ENCODE measurements at regions not wholly inside any gene's neighbourhood (a gene's known extent, or its start where the extent isn't known, plus 50 kb on each side); places are given as distances from the start of the nearest gene placed in this dataset.

DNA sequence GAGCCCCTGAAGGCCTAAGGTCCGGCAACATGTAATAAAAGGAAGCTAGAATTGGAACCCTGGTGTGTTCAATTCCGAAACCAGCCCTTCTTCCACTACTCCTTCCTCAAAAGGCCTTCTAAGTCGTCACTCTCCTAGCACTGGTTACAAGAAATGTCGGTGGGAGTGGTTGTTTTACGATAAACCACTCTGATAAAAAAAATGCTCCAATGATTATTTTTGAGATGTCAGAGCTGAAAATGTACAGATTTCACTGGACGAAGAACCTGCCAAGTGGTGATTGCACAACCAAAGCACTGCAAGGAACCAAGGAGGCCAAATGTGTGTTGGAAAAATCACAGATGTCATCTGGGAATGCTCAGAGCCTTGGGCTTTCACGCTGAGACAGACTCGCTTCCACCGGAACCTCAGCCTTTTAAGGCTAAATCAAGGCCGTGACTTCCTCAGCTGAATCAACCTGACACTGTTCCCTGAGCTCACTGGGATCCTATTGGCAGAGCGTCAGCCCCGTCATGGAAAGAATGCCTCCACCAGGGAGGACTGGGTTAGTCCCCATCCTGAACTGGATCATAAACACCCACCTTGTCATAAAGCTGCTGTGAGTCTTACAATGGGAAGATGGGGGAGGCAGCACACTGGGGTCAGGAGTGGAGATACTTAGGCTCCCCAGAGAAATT is 108.1 kb upstream of the THBS1 start:
- no peaks in the 10 kb centered on the region for H3K36me3 ChIP-seq (ENCODE audit: insufficient read depth, low read length)
- H3K4me3 ChIP-seq (ENCODE audit: low read length), result no peak overlapping the region
- no peak overlapping the region for H2AFZ ChIP-seq (ENCODE audit: low read length)
- no peak overlapping the region for H3K27ac ChIP-seq (ENCODE audit: low read length)
- no peak overlapping the region for H3K9ac ChIP-seq (ENCODE audit: low read length)
- H3K9me3 ChIP-seq (ENCODE audit: low read length), result no peaks in the 10 kb centered on the region
- no peak overlapping the region for H3K4me2 ChIP-seq (ENCODE audit: low read depth, low read length, poor library complexity, severe bottlenecking)
- no peaks in the 10 kb centered on the region for H3K9me2 ChIP-seq (replicated peaks; ENCODE audit: insufficient read depth, low read length)
- no peaks in the 10 kb centered on the region for H3K79me2 ChIP-seq (ENCODE audit: low read length)
- no peaks in the 10 kb centered on the region for H4K20me1 ChIP-seq (ENCODE audit: insufficient read depth, low read depth, low read length)
- H3K27me3 ChIP-seq (ENCODE audit: low read length), result peaks cover 5% of the 10 kb centered on the region; the same call in 1 of the 2 replicates
- no peak for DNase-seq
- H3K4me1 ChIP-seq (ENCODE audit: low read length), result no peaks in the 10 kb centered on the region

DNA sequence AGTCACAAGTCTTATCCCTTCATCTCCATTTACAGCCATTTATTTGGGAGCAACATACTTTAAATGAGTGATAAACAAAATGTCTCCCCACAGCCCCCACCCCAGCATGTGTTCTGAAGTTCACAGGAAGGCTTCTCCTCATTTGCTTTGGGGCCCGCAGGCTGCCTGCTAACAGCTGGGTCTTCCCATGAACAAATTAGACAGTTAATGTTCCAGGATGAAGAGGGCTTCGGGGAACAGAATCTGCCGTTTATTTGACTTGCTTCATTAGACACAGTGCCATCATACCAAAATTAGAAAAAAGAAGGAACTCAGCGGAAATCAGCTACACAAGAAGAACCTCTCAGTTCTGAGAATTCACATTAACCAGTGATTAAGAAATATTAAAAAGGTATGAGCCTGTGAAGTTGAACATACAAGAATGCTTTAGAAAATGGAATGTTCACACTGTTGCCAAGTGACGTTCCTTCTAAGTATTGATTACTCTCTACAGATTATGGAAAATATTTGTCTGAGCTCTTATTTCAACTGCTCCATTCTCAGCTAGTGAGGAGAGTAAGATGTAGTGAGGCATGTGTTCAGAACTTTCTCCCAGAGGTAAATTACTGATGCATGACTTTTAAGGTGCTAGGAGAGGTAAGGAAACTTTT is 107.5 kb upstream of the THBS1 start:
- H3K4me1 ChIP-seq (ENCODE audit: low read length), result no peaks in the 10 kb centered on the region
- no peak overlapping the region for H3K4me3 ChIP-seq (ENCODE audit: low read length)
- no peaks in the 10 kb centered on the region for H4K20me1 ChIP-seq (ENCODE audit: insufficient read depth, low read depth, low read length)
- no peaks in the 10 kb centered on the region for H3K9me3 ChIP-seq (ENCODE audit: low read length)
- H3K9ac ChIP-seq (ENCODE audit: low read length), result no peak overlapping the region
- H3K9me2 ChIP-seq (replicated peaks; ENCODE audit: insufficient read depth, low read length), result no peaks in the 10 kb centered on the region
- H3K27ac ChIP-seq (ENCODE audit: low read length), result no peak overlapping the region
- DNase-seq, result no peak
- peaks cover 3% of the 10 kb centered on the region; the same call in 1 of the 2 replicates for H3K27me3 ChIP-seq (ENCODE audit: low read length)
- no peaks in the 10 kb centered on the region for H3K79me2 ChIP-seq (ENCODE audit: low read length)
- no peak overlapping the region for H3K4me2 ChIP-seq (ENCODE audit: low read depth, low read length, poor library complexity, severe bottlenecking)
- H3K36me3 ChIP-seq (ENCODE audit: insufficient read depth, low read length), result no peaks in the 10 kb centered on the region
- H2AFZ ChIP-seq (ENCODE audit: low read length), result no peak overlapping the region

DNA sequence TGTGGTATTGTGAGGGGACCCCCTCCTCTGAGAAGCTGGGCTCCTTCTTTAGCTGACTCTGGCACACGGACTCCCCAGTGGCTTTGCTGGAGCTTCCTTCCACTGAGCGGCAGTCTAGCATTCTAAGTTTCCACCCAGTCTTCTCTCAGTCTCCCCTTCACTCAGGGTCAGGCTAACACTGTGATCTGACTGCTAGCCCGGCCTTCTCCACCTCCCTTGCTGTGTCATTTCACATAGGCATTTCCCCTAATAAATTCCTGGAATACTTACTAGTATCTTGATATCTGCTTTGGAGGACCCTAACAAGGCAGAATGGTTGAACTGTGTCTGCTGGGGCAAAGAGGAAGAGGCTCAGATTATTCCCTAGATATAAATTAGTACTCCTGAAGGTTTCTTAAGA is 106.2 kb upstream of the THBS1 start:
- no peak for DNase-seq
- Histone ChIP-seq H3K4me2 (ENCODE audit: low read depth, low read length, poor library complexity, severe bottlenecking) (no peak overlapping the region), H3K36me3 (ENCODE audit: insufficient read depth, low read length) (no peaks in the 10 kb centered on the region), H3K4me1 (ENCODE audit: low read length) (no peaks in the 10 kb centered on the region), H4K20me1 (ENCODE audit: insufficient read depth, low read depth, low read length) (no peaks in the 10 kb centered on the region), H3K9ac (ENCODE audit: low read length) (no peak overlapping the region), H2AFZ (ENCODE audit: low read length) (no peak overlapping the region), H3K79me2 (ENCODE audit: low read length) (no peaks in the 10 kb centered on the region), H3K27me3 (ENCODE audit: low read length) (no peaks in the 10 kb centered on the region), H3K4me3 (ENCODE audit: low read length) (no peak overlapping the region), H3K9me3 (ENCODE audit: low read length) (no peaks in the 10 kb centered on the region), H3K27ac (ENCODE audit: low read length) (no peak overlapping the region), H3K9me2 (replicated peaks; ENCODE audit: insufficient read depth, low read length) (no peaks in the 10 kb centered on the region)

DNA sequence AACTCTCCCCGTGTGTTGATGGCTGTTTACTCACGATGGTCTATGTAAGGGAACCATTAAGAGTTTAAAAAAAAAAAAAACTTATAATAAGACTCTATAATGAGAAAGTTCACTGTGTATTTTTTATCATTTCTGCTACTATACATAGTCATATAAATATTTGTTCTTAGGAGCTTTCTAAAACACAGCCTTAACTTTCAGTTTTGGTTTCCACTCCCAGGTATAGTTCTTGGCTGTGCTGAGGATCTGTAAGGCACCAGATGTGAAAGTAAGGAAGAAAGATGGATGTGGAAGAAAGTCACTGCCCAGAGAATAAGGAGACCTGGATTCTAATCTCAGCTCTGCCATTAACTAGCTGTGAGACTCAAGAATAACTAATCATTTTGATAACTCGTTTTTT is 101.9 kb upstream of the THBS1 start:
- Histone ChIP-seq H3K36me3 (ENCODE audit: insufficient read depth, low read length) (no peaks in the 10 kb centered on the region), H3K79me2 (ENCODE audit: low read length) (no peaks in the 10 kb centered on the region), H3K4me2 (ENCODE audit: low read depth, low read length, poor library complexity, severe bottlenecking) (no peak overlapping the region), H3K27me3 (ENCODE audit: low read length) (no peaks in the 10 kb centered on the region), H2AFZ (ENCODE audit: low read length) (no peak overlapping the region), H3K9me3 (ENCODE audit: low read length) (no peaks in the 10 kb centered on the region), H4K20me1 (ENCODE audit: insufficient read depth, low read depth, low read length) (no peaks in the 10 kb centered on the region), H3K9ac (ENCODE audit: low read length) (no peak overlapping the region), H3K9me2 (replicated peaks; ENCODE audit: insufficient read depth, low read length) (no peaks in the 10 kb centered on the region), H3K4me1 (ENCODE audit: low read length) (no peaks in the 10 kb centered on the region), H3K27ac (ENCODE audit: low read length) (no peak overlapping the region), H3K4me3 (ENCODE audit: low read length) (no peak overlapping the region)
- DNase-seq, result no peak

DNA sequence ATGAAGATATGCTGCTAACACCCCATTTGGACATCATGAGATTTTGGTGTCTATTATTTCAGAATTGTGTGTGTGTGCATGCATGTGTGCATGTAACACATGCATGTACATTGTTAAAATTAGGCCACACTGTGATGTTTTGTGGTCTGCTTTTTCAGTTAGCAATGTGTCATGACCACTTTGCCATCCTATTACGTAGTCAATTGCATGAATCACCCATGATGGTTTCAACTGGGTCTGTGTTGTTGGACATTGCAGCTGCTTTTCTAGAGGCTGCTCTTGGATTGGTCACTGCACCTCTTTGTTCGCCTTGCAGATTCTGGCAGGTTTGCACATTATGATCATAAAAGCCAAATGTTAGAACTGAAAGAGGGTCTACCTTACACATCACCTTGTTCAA is 101.0 kb upstream of the THBS1 start:
- no peak overlapping the region for H3K4me3 ChIP-seq (ENCODE audit: low read length)
- H2AFZ ChIP-seq (ENCODE audit: low read length), result no peak overlapping the region
- no peaks in the 10 kb centered on the region for H3K9me3 ChIP-seq (ENCODE audit: low read length)
- no peaks in the 10 kb centered on the region for H3K4me1 ChIP-seq (ENCODE audit: low read length)
- H4K20me1 ChIP-seq (ENCODE audit: insufficient read depth, low read depth, low read length), result no peaks in the 10 kb centered on the region
- H3K27me3 ChIP-seq (ENCODE audit: low read length), result no peaks in the 10 kb centered on the region
- H3K4me2 ChIP-seq (ENCODE audit: low read depth, low read length, poor library complexity, severe bottlenecking), result no peak overlapping the region
- H3K9ac ChIP-seq (ENCODE audit: low read length), result no peak overlapping the region
- H3K79me2 ChIP-seq (ENCODE audit: low read length), result no peaks in the 10 kb centered on the region
- DNase-seq, result no peak
- no peaks in the 10 kb centered on the region for H3K9me2 ChIP-seq (replicated peaks; ENCODE audit: insufficient read depth, low read length)
- H3K27ac ChIP-seq (ENCODE audit: low read length), result no peak overlapping the region
- H3K36me3 ChIP-seq (ENCODE audit: insufficient read depth, low read length), result no peaks in the 10 kb centered on the region

DNA sequence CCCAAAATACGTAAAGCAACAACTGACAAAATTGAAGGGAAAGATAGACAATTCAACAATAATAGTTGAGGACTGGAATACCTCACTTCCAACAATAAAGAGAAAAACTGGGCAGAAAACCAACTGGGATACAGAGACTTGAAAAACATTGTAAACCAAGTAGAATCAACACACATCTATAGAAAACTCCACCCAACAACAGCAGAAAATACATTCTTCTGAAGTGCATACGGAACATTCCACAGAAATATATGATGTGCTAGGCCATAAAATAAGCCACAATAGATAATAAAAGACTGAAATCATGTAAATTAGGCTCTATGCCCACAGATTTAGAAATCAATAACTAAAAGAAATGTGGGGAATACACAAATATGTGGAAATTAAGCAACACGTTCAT is 98.4 kb upstream of the THBS1 start:
- no peaks in the 10 kb centered on the region for H4K20me1 ChIP-seq (ENCODE audit: insufficient read depth, low read depth, low read length)
- no peak overlapping the region for H3K27ac ChIP-seq (ENCODE audit: low read length)
- H3K9me2 ChIP-seq (replicated peaks; ENCODE audit: insufficient read depth, low read length), result no peaks in the 10 kb centered on the region
- no peaks in the 10 kb centered on the region for H3K79me2 ChIP-seq (ENCODE audit: low read length)
- H3K4me1 ChIP-seq (ENCODE audit: low read length), result no peaks in the 10 kb centered on the region
- H3K4me3 ChIP-seq (ENCODE audit: low read length), result no peak overlapping the region
- no peak for DNase-seq
- no peaks in the 10 kb centered on the region for H3K36me3 ChIP-seq (ENCODE audit: insufficient read depth, low read length)
- H3K9me3 ChIP-seq (ENCODE audit: low read length), result no peaks in the 10 kb centered on the region
- H2AFZ ChIP-seq (ENCODE audit: low read length), result no peak overlapping the region
- no peak overlapping the region for H3K4me2 ChIP-seq (ENCODE audit: low read depth, low read length, poor library complexity, severe bottlenecking)
- no peaks in the 10 kb centered on the region for H3K27me3 ChIP-seq (ENCODE audit: low read length)
- no peak overlapping the region for H3K9ac ChIP-seq (ENCODE audit: low read length)

DNA sequence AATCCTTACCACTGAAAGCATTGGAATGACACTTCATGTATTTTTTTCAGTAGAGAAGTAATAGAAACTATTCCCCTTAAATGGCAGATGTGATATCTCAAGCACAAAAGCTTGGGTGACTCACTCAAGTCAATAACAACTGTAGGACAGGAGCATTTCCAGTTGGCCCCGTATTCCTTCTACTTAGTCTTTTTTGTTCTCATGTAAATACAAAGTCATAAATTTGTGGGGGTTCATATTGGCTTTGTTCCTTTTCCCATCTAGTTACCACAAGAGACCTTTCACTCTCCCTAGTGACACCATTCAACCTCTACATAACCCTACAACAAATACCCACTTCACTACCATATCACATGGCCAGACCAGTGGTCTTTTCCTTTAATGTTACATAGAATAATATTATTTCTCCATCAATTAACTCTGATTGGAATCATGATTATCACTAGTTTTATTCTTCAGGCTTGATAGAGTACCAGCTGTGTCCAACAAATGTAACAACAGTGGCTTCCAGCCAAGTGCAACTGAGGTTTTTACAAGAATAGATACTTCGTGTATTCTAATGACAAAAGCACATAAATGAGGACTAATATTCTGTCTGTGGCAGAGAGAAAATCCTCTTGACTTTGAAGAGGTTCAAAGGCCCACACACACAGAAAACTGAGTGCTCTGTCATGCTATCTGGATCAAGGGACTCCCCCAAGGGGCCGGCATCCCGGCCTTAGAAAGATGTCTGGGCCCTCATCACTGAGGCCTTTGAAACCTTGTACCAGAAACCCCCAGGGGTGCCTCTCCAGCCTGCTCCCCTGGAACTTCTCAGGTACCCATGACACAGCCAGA is 94.0 kb upstream of the THBS1 start:
- H3K9me2 ChIP-seq (replicated peaks; ENCODE audit: insufficient read depth, low read length), result no peaks in the 10 kb centered on the region
- no peaks in the 10 kb centered on the region for H3K27me3 ChIP-seq (ENCODE audit: low read length)
- no peaks in the 10 kb centered on the region for H3K79me2 ChIP-seq (ENCODE audit: low read length)
- no peak overlapping the region for H3K4me2 ChIP-seq (ENCODE audit: low read depth, low read length, poor library complexity, severe bottlenecking)
- no peak overlapping the region for H3K27ac ChIP-seq (ENCODE audit: low read length)
- no peaks in the 10 kb centered on the region for H4K20me1 ChIP-seq (ENCODE audit: insufficient read depth, low read depth, low read length)
- H3K4me1 ChIP-seq (ENCODE audit: low read length), result no peaks in the 10 kb centered on the region
- H3K36me3 ChIP-seq (ENCODE audit: insufficient read depth, low read length), result no peaks in the 10 kb centered on the region
- H2AFZ ChIP-seq (ENCODE audit: low read length), result no peak overlapping the region
- H3K9me3 ChIP-seq (ENCODE audit: low read length), result no peaks in the 10 kb centered on the region
- DNase-seq, result no peak
- no peak overlapping the region for H3K9ac ChIP-seq (ENCODE audit: low read length)
- no peak overlapping the region for H3K4me3 ChIP-seq (ENCODE audit: low read length)

DNA sequence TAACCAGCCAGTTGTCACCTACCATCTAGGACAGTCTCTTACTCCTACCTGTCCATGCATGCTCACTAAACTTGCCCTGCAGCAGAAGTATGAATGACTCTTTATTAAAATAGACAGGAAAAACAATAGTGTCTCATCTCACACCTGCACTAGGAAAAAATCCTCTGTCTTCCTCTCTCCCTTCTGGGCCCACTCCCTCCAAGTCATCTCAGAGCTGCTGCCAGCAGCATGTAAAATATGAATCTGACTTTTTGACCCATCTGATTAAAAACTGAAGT is 93.5 kb upstream of the THBS1 start:
- no peak overlapping the region for H3K27ac ChIP-seq (ENCODE audit: low read length)
- H3K4me3 ChIP-seq (ENCODE audit: low read length), result no peak overlapping the region
- DNase-seq, result no peak
- no peaks in the 10 kb centered on the region for H3K79me2 ChIP-seq (ENCODE audit: low read length)
- no peaks in the 10 kb centered on the region for H4K20me1 ChIP-seq (ENCODE audit: insufficient read depth, low read depth, low read length)
- H3K9me2 ChIP-seq (replicated peaks; ENCODE audit: insufficient read depth, low read length), result no peaks in the 10 kb centered on the region
- H3K4me2 ChIP-seq (ENCODE audit: low read depth, low read length, poor library complexity, severe bottlenecking), result no peak overlapping the region
- H3K9me3 ChIP-seq (ENCODE audit: low read length), result no peaks in the 10 kb centered on the region
- no peaks in the 10 kb centered on the region for H3K4me1 ChIP-seq (ENCODE audit: low read length)
- no peak overlapping the region for H2AFZ ChIP-seq (ENCODE audit: low read length)
- H3K9ac ChIP-seq (ENCODE audit: low read length), result no peak overlapping the region
- no peaks in the 10 kb centered on the region for H3K36me3 ChIP-seq (ENCODE audit: insufficient read depth, low read length)
- no peaks in the 10 kb centered on the region for H3K27me3 ChIP-seq (ENCODE audit: low read length)

Measured in Karpas-422 (cell line).